NCI-H345 (cell line): ENCODE measurements at regions not wholly inside any gene's neighbourhood (a gene's known extent, or its start where the extent isn't known, plus 50 kb on each side); places are given as distances from the start of the nearest gene placed in this dataset.

Experiments
- DNase-seq: peaks from one replicate; lab custom pipeline; 2025; lab: John Stamatoyannopoulos, UW

- no peak for DNase-seq
Measured at GRCh38 chr3:177744873-177745606, 547.8 kb upstream of the TBL1XR1 start.

- DNase-seq = no peak
Measured at GRCh38 chr3:177745607-177746005, 548.3 kb upstream of the TBL1XR1 start.

- no peak for DNase-seq
Measured at GRCh38 chr3:177746337-177746933, 549.2 kb upstream of the TBL1XR1 start.

- DNase-seq = no peak
Measured at GRCh38 chr3:177749836-177750235, 552.6 kb upstream of the TBL1XR1 start.

- no peak for DNase-seq
Measured at GRCh38 chr3:177750436-177750835, 553.2 kb upstream of the TBL1XR1 start.

GRCh38 chr3:177751770-177752169, 554.5 kb upstream of the TBL1XR1 start:
- peak; percentile 72 for DNase-seq

GRCh38 chr3:177752831-177753230, 555.5 kb upstream of the TBL1XR1 start:
- no peak for DNase-seq

- DNase-seq = no peak
Measured at GRCh38 chr3:177753451-177754155, 556.3 kb upstream of the TBL1XR1 start.

- DNase-seq = no peak
Measured at GRCh38 chr3:177754508-177754921, 557.2 kb upstream of the TBL1XR1 start.

GRCh38 chr3:177758126-177758525, 560.8 kb upstream of the TBL1XR1 start:
- no peak for DNase-seq

- DNase-seq = no peak
Measured at GRCh38 chr3:177760803-177761202, 563.5 kb upstream of the TBL1XR1 start.

GRCh38 chr3:177764377-177764912, 567.2 kb upstream of the TBL1XR1 start:
- no peak for DNase-seq

GRCh38 chr3:177764933-177765332, 567.7 kb upstream of the TBL1XR1 start:
- DNase-seq = no peak

GRCh38 chr3:177770383-177771230, 573.3 kb upstream of the TBL1XR1 start:
- DNase-seq = no peak

- DNase-seq = no peak
Measured at GRCh38 chr3:177771780-177772179, 574.5 kb upstream of the TBL1XR1 start.

GRCh38 chr3:177772908-177773557, 575.8 kb upstream of the TBL1XR1 start:
- peak; percentile 22 for DNase-seq

- DNase-seq = no peak
Measured at GRCh38 chr3:177773717-177774116, 576.4 kb upstream of the TBL1XR1 start.

GRCh38 chr3:177776661-177777101, 579.4 kb upstream of the TBL1XR1 start:
- DNase-seq = peak; percentile 35

- peak; percentile 33 for DNase-seq
Measured at GRCh38 chr3:177777699-177778098, 580.4 kb upstream of the TBL1XR1 start.

GRCh38 chr3:177778633-177779032, 581.4 kb upstream of the TBL1XR1 start:
- no peak for DNase-seq

- no peak for DNase-seq
Measured at GRCh38 chr3:177781686-177782161, 584.4 kb upstream of the TBL1XR1 start.
